HG03139 (cell line): ENCODE measurements at regions not wholly inside any gene's neighbourhood (a gene's known extent, or its start where the extent isn't known, plus 50 kb on each side); places are given as distances from the start of the nearest gene placed in this dataset.

Experiments
- ATAC-seq: cut with Tn5 transposase; IDR thresholded peaks from one replicate; pipeline ENCODE4 v1.9.1; 2021; ENCODE audit not compliant: unreplicated experiment

DNA sequence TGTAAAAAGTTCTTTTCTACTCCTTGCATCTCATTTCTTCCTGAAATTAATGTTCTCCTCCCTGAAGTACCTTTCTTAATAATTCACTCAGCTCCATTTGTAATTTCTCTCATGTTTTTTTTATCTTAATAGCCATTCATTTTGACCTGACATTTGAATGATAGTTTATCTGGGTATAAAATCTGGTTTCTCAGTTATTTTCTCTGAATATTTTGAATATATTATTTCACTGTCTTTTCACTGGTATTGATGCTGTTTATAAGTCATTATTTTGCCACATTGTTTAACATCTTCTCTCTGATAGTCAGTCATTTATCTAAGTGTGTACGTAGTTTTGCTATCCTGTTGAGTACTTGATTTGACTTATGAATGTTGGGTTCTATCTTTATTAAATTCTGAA is 68.8 kb upstream of the ARHGAP18 start:
- ATAC-seq, result no peak

DNA sequence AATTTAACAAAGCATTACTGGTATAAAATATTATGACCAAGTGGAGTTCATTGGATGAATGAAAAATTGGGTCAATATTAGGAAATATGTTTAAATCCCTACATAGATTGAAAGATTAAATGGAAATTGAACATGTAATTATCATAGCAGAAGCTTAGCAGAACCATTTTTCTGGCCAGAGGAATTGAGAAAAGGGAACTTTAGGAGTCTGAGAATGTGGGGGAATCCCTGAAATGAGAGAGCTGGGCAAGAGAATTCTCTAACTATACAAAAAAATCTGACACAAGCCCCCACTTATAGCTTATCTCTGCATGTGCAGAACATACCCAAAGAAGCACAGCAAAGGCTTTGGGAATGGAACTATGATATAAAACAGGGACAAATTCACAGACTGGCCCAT is 67.4 kb upstream of the ARHGAP18 start:
- no peak for ATAC-seq

DNA sequence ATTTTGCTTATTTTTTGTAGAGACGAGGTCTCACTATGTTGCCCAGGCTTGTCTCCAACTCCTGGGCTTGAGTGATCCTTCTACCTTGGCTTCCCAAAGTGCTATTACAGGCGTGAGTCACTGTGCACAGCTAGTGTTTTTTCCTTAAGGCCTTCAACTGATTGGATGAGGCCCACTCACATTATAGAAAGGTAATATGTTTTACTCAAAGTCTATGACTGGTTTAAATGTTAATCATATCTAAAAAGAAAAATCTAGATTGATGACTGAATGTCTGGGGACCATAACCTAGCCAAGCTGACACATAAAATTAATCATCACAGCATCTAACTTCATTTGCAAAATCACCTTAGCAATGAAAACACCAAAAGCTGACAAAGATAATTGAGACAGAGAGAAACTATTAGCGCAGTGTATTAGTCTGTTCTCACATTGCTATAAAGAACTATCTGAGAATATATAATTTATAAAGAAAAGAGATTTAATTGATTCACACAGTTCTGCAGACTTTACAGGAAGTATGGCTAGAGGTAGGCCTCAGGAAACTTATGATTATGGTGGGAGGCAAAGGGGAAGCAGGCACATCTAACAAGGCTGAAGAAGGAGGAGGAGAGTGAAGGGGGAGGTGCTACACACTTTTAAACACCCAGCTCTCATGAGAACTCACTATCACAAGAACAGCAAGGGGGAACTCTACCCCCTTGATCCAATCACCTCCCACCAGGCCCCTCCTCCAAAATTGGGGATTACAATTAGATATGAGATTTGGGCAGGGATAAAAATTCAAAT is 66.8 kb upstream of the ARHGAP18 start:
- ATAC-seq, result no peak

DNA sequence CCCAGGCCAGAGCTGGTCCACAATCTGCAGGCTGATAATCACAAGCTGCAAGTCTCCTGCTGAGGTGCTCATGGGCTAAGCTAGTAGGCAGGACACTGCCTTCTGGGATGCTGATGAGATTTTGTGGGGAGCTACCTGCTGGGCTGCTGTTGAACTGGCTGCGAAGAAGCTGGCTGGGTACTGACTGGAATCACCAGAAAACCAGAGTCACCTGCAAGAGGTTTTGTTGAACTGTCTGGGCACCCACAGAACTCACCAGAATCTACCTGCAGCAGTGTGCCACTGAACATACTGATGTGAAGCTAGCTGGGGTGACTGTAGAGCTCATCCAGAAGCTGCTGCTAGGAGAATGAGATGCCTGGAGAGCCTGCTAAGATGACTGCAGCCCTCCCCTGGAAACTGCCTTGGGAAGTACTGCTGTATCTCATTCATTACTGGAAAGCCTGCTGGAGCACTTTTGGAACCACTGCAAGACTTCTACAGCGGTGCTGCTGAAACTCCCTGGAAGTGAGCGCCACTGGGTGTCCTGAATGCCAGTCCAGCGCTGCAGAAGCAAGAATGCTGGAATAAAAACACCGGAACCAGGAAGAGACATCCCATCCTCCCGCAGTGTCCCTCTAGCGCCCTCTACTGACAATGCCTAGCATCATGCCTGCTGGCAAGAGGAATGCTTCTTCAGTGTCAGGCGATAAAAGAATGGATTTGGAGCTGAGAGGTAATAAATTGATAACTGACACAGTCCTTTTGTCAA is 64.9 kb upstream of the ARHGAP18 start:
- no peak for ATAC-seq

DNA sequence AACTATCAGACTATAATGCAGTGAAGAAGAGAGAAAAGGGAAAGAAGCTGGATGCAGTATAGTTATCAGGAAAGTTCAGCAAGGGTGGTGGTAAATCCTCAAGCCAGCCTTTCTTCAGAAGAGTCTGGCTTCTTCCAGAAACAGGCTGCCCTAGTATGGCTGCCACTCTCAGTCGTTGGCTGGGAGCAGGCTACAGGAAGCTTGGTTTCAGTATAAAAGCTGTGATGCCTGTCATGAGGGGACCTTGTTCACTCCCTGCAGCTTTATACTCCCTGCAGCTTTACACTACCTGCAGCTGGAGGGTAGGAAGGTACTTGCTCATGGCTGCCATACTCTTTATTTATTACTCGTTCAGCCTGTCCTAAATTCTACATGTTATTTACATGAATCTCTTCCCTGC is 63.3 kb upstream of the ARHGAP18 start:
- ATAC-seq, result no peak

DNA sequence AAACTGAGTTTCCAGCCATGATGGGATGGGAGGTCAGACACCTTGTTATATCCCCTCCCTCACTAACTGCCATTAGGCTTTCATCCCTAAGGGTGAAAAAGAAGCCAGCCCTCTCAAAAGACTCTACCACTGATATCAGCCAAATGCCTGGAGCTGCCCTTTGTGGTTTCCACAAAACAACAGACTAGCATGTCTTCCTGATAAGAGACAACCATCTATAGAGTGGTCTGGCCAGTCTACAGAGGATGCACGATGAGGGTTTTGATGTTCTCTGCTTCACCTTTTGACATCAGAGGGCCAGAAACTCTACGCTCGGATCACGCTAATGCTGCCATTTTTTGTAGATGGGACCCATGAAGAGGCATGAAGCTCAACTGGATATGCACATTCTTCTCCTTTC is 61.7 kb upstream of the ARHGAP18 start:
- ATAC-seq, result no peak

DNA sequence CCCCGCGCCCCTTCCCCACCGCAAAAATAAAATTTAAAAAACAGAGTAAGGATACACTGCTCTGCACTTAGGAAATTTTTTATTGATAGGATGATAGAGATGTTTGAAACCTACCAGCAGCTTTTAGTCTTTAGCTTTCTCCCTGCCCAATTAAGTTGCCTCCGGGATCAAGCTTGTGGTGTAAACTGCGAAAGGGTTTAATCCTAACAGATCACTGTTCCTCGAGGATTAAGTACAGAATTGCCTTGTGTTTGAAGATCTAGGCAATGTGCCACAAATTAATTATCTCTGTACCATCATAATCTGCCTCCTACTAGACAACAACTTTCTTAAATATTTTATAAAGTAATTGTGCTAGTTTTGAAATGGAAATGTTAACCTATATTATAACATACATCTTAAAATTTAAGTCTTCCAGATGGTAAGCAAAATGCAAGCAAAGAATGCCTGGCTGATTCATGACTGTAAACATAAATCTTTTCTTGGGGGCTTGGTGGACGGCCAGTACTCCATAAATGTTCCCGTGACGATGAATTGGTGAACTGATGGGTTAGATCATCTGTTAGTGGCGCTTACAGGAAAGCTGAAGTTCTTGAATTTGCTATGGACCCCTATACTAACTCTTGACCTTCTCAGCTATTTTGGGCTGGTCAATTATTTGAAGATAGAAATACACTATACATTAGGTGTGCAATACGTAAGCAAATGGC is 58.0 kb upstream of the ARHGAP18 start:
- ATAC-seq, result no peak

- peak; percentile 76 for ATAC-seq
Observed at GRCh38 chr6:129766959-129767728, 57.2 kb upstream of the ARHGAP18 start.

GRCh38 chr6:129764761-129765407 is 54.9 kb upstream of the ARHGAP18 start:
- no peak for ATAC-seq

DNA sequence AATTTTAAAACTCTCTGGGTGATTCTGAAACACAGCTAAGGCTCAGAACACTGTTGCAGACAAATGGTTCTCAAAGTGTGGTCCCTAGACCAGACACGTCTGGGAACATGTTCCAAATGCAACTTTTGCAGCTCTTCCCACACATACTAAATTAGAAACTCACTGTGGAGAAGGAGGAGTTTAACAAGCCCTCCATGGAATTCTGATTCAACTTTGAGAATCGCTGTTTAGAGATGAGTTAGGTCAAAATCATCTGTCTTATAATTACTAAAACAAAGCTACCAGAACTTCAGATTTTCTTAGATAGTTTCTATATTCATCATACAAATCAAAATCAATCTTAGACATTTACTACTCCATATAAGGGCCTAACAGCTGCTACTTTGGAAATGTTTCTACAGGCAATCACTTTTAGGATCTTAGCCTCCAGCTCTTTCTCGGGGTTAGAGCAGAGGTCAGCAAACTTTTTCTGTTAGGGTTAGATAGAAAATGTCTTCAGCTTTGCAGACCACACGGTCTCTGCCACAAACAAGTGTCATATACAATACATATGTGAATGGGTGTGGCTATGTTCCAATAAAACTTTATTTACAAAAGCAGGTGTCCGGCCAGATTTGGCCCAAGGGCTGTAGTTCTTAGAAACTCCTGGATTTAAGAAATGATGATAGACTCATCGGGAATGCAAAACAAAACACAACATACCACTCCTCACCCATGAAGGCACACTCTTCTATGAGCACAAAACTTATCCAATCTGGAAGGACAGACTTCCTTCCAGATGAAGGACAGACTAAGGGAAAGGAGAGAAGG is 50.0 kb upstream of the ARHGAP18 start:
- ATAC-seq, result no peak
